Ovary (tissue), 3 donors: ENCODE measurements at regions not wholly inside any gene's neighbourhood (a gene's known extent, or its start where the extent isn't known, plus 50 kb on each side); places are given as distances from the start of the nearest gene placed in this dataset.

Source experiments
- CTCF ChIP-seq, 3 donors: fragments of 450-650 bp in 2 of 3; fragments of 200-600 bp in 1 of 3; IDR thresholded peaks; one replicate each; pipeline versions ENCODE4 v1.5.1 to v1.8.0; 2016 to 2022; ENCODE audit warnings: antibody characterized with exemption in 3 of 3, mild to moderate bottlenecking in 1 of 3
- EP300 ChIP-seq: sonication (generic); formaldehyde crosslinking; IDR thresholded peaks from one replicate; pipeline ENCODE4 v1.6.1; 2017; ENCODE audit warnings: antibody characterized with exemption
- donor health status: DM: no; HTN: no; CAD: no.

DNA sequence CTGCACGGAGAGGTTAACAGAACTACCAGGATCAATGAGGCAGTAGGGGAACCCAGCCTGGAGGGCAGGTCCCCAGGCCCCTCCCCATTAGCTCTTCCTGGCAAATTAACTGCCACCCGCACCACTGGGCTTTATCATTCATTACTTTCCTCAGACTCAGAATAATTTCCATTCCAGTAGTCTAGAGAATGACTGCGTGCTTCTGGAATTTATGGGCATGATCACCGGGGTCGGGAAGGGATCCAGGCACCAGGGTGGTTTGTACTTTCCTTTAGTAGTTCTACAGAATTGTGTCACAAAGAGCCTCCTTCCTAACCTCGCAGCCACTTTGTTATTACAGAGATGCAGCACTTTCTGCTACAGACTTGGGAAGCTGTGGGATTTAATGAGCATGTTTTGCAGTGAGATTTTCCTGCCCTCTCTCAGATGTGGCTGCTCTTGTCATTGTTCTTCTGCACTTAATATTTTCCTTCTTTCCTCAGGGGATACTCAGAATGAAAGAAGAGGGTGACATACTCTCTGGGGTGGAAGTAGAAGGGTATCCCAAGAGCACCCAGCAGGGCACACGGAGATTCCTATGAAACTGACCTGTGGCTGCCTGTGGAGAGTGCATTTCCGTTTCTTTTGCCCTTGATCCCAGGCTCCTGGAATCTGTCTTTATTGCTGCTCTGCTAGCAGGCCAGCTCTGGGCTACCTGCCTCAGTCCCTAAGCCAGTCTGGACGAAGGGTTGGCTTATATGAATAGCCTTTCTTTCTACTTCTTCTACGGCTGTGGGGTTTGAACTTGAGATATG, 285.0 kb upstream of the SLC10A2 start:
- TF ChIP-seq CTCF (IDR thresholded peaks at IDR 0.05) (no peak), EP300 (no peak)
